ENCODE measurements at regions not wholly inside any gene's neighbourhood (a gene's known extent, or its start where the extent isn't known, plus 50 kb on each side); places are given as distances from the start of the nearest gene placed in this dataset.

GRCh38 chr9:26171691-26172090, 493.4 kb upstream of the TUSC1 start:
- TF ChIP-seq CTCF (conservative IDR thresholded peaks at IDR 0.05; ENCODE audit: low read length) (no peak), EZH2phosphoT487 (IDR thresholded peaks at IDR 0.05; ENCODE audit: borderline replicate concordance) (no peak)
